ENCODE measurements at regions not wholly inside any gene's neighbourhood (a gene's known extent, or its start where the extent isn't known, plus 50 kb on each side); places are given as distances from the start of the nearest gene placed in this dataset.

DNA sequence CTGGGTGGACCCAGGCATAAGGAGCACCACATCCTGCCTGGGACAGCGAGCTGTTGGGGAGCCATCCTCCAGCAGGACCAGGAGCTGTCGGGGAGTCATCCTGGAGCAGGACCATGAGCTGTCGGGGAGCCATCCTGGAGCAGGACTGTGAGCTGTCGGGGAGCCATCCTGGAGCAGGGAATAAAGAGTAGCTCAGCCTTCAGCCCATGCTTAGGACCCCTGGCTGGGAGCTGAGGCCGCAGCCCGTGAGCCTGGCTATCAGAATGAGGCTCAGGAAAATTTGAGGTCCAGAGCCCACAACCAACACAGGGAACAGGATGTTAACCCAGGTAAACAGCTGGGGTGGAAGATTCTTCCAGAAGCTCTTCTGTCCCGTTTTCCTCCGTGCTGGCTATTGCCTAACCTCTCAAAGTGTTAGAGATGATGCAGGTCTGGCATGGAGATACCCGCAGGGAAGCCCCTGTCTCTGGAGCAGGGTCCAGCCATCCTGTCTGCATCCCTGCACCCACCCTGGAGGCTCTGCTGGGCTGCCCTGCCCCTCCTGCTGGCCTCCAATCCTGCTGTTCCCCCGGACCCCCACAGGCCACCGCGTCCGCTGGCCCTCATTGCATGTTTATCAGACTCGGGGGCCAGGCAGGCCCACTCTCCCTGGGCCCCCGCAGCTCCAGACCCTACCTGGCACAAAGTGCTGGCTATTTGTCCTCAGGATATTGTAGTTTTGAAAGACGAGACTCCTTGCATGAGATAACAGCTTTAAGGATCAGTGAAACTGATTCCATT, 243.5 kb upstream of the MYT1L start:
- Histone ChIP-seq H3K27me3 (no peaks in the 10 kb centered on the region), H3K36me3 (no peaks in the 10 kb centered on the region), H3K9me3 (no peaks in the 10 kb centered on the region), H3K4me3 (no peak overlapping the region), H3K4me1 (peaks cover 0 to 9% (median 2%) of the 10 kb centered on the region in 4 donors), H3K27ac (no peak overlapping the region)
- 83 to 84% methylated on average over 15 of the region's 16 CpGs for whole genome bisulfite sequencing, 2 donors
- no peak for DNase-seq
- intact Hi-C loops (cut with DNase I): no loop called here
- TF ChIP-seq, protein P1, sequence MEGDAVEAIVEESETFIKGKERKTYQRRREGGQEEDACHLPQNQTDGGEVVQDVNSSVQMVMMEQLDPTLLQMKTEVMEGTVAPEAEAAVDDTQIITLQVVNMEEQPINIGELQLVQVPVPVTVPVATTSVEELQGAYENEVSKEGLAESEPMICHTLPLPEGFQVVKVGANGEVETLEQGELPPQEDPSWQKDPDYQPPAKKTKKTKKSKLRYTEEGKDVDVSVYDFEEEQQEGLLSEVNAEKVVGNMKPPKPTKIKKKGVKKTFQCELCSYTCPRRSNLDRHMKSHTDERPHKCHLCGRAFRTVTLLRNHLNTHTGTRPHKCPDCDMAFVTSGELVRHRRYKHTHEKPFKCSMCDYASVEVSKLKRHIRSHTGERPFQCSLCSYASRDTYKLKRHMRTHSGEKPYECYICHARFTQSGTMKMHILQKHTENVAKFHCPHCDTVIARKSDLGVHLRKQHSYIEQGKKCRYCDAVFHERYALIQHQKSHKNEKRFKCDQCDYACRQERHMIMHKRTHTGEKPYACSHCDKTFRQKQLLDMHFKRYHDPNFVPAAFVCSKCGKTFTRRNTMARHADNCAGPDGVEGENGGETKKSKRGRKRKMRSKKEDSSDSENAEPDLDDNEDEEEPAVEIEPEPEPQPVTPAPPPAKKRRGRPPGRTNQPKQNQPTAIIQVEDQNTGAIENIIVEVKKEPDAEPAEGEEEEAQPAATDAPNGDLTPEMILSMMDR (IDR thresholded peaks at IDR 0.05): no peak
- TF ChIP-seq EP300 (IDR thresholded peaks at IDR 0.05) (no peak), POLR2AphosphoS5 (IDR thresholded peaks at IDR 0.05) (no peak), POLR2A (IDR thresholded peaks at IDR 0.05) (no peak)

DNA sequence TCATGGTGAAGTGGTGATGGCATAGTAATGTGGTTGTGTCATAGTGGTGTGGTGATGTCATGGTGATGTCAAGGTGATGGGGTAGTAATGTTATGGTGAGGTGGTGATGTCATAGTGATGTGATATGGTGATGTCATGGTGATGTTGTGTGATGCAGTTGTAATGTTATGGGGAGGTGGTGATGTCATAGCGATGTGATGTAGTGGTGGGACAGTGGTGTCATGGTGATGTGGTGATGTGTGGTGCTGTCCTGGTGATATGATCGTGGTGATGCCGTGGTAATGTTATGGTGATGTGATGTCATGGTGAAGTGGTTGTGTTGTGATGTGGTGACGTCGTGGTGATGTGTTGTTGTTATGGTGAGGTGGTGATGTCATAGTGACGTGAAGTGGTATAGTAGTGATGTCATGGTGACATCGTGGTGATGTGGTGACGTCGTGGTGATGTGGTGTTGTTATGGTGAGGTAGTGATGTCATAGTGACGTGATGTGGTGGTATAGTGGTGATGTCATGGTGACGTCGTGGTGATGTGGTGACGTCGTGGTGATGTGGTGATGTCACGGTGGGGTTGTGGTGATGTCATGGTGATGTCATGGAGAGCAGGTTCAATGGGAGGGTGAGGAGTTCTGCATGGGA, 242.7 kb upstream of the MYT1L start:
- DNase-seq: no peak
- TF ChIP-seq, protein P1 (IDR thresholded peaks at IDR 0.05): no peak
- TF ChIP-seq POLR2AphosphoS5 (IDR thresholded peaks at IDR 0.05) (no peak), POLR2A (IDR thresholded peaks at IDR 0.05) (no peak), EP300 (IDR thresholded peaks at IDR 0.05) (no peak)
- Histone ChIP-seq H3K36me3 (no peaks in the 10 kb centered on the region), H3K27ac (no peak overlapping the region), H3K27me3 (no peaks in the 10 kb centered on the region), H3K4me3 (no peak overlapping the region), H3K4me1 (peaks cover 0 to 9% (median 2%) of the 10 kb centered on the region in 4 donors), H3K9me3 (no peaks in the 10 kb centered on the region)
- 96% methylated on average over 15 of the region's 15 CpGs for WGBS, 2 donors
- intact Hi-C loops (cut with DNase I): no loop called here

DNA sequence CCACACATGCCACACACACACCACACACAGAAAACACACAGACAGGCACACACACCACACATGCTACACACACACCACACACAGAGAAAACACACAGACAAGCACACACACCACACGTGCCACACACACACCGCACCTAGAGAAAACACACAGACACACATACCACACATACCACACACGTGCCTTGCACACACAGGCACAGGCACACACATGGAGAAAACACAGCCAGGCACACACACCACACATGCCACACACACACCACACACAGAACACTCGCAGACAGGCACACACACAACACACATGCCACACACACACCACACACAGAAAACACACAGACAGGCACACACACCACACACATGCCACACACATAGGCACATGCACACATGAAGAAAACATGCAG, 242.1 kb upstream of the MYT1L start:
- Histone ChIP-seq H3K4me3 (no peak overlapping the region), H3K9me3 (no peaks in the 10 kb centered on the region), H3K27ac (no peak overlapping the region), H3K4me1 (peaks cover 0 to 9% (median 2%) of the 10 kb centered on the region in 4 donors), H3K27me3 (no peaks in the 10 kb centered on the region), H3K36me3 (no peaks in the 10 kb centered on the region)
- intact Hi-C loops (cut with DNase I): no loop called here
- DNase-seq: no peak
- TF ChIP-seq POLR2A (IDR thresholded peaks at IDR 0.05) (no peak), EP300 (IDR thresholded peaks at IDR 0.05) (no peak), POLR2AphosphoS5 (IDR thresholded peaks at IDR 0.05) (no peak)
- TF ChIP-seq, protein P1 (IDR thresholded peaks at IDR 0.05): no peak
- WGBS, 2 donors: 95% methylated on average over 4 of the region's 4 CpGs

DNA sequence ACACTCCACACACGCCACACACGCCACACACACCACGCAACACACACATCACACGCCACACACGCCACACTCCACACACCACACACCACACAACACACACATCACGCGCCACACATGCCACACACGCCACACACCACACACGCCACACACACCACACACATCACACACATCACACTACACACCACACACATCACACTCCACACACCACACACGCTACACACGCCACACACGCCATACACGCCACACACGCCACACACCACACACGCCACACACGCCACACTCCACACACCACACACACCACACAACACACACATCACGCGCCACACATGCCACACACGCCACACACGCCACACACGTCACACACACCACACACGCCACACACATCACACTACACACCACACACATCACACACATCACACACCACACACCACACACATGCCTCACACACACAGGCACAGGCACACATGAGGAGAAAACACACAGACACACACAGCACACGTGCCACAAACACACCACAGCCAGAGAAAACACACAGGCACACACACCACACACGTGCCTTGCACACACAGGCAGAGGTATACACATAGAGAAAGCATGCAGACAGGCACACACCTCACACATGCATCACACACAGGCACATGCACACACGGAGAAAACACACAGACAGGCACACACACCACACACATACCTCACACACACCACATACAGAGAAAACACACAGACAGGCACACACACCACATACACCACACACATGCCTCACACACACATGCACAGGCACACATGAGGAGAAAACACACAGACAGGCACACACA, 241.5 kb upstream of the MYT1L start:
- no peaks in the 10 kb centered on the region for H3K36me3 ChIP-seq
- H3K27ac ChIP-seq: no peak overlapping the region
- intact Hi-C loops (cut with DNase I): no loop called here
- no peak for DNase-seq
- peaks cover 0 to 9% (median 2%) of the 10 kb centered on the region in 4 donors for H3K4me1 ChIP-seq
- H3K27me3 ChIP-seq: no peaks in the 10 kb centered on the region
- TF ChIP-seq POLR2A (IDR thresholded peaks at IDR 0.05) (no peak), POLR2AphosphoS5 (IDR thresholded peaks at IDR 0.05) (no peak), EP300 (IDR thresholded peaks at IDR 0.05) (no peak)
- TF ChIP-seq, protein P1 (IDR thresholded peaks at IDR 0.05): no peak
- no peak overlapping the region for H3K4me3 ChIP-seq
- WGBS, 2 donors: 96% methylated on average over 25 of the region's 25 CpGs
- no peaks in the 10 kb centered on the region for H3K9me3 ChIP-seq

All from sigmoid colon (tissue), 6 donors.